PC-3 (cell line): ENCODE measurements at regions not wholly inside any gene's neighbourhood (a gene's known extent, or its start where the extent isn't known, plus 50 kb on each side); places are given as distances from the start of the nearest gene placed in this dataset.

Experiments
- EZH2phosphoT487 ChIP-seq: fragments of 300-600 bp; sonication (generic); IDR thresholded peaks from 2 replicates; pipeline ENCODE4 v1.6.1; 2018; ENCODE audit warnings: mild to moderate bottlenecking, antibody characterized with exemption, low read length, borderline replicate concordance
- TF ChIP-seq, protein P1 (sequence below): fragments of 300-600 bp; sonication (generic); conservative IDR thresholded peaks from 2 replicates; pipeline ENCODE4 v1.5.1; 2017; ENCODE audit warnings: antibody characterized with exemption, low read depth, mild to moderate bottlenecking, low read length

GRCh38 chr18:30696201-30696600 lies 346.3 kb downstream of the DSC3 start:
- no peak for TF ChIP-seq EZH2phosphoT487
- TF ChIP-seq, protein P1, sequence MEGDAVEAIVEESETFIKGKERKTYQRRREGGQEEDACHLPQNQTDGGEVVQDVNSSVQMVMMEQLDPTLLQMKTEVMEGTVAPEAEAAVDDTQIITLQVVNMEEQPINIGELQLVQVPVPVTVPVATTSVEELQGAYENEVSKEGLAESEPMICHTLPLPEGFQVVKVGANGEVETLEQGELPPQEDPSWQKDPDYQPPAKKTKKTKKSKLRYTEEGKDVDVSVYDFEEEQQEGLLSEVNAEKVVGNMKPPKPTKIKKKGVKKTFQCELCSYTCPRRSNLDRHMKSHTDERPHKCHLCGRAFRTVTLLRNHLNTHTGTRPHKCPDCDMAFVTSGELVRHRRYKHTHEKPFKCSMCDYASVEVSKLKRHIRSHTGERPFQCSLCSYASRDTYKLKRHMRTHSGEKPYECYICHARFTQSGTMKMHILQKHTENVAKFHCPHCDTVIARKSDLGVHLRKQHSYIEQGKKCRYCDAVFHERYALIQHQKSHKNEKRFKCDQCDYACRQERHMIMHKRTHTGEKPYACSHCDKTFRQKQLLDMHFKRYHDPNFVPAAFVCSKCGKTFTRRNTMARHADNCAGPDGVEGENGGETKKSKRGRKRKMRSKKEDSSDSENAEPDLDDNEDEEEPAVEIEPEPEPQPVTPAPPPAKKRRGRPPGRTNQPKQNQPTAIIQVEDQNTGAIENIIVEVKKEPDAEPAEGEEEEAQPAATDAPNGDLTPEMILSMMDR, result no peak
